ENCODE measurements at regions not wholly inside any gene's neighbourhood (a gene's known extent, or its start where the extent isn't known, plus 50 kb on each side); places are given as distances from the start of the nearest gene placed in this dataset.

- no peak overlapping the region for H3K4me3 Mint-ChIP-seq
- H3K4me1 ChIP-seq (ENCODE audit: insufficient read depth): no peaks in the 10 kb centered on the region
- no peaks in the 10 kb centered on the region for H3K9me2 ChIP-seq (ENCODE audit: insufficient read depth)
- H3K9me3 Mint-ChIP-seq: no peaks in the 10 kb centered on the region
- no peak overlapping the region for H2AFZ ChIP-seq
- H3K36me3 Mint-ChIP-seq (ENCODE audit: low read depth): no peaks in the 10 kb centered on the region
- H3K4me1 Mint-ChIP-seq: no peaks in the 10 kb centered on the region
- H3F3A ChIP-seq (replicated peaks; ENCODE audit: low read depth): no peaks in the 10 kb centered on the region
- no peak overlapping the region for H3K27ac Mint-ChIP-seq
- H3K4me2 ChIP-seq: no peak overlapping the region
- no peak overlapping the region for H3K4me3 ChIP-seq
- TF ChIP-seq EZH2phosphoT487 (IDR thresholded peaks at IDR 0.05; ENCODE audit: unreplicated experiment): no peak
- TF ChIP-seq ZNF462 (CRISPR knock-in tag; IDR thresholded peaks at IDR 0.05): no peak
- no peak for TF ChIP-seq POLR2AphosphoS5 (IDR thresholded peaks at IDR 0.05; ENCODE audit: low read depth)
- TF ChIP-seq CREB1 (CRISPR knock-in tag; IDR thresholded peaks at IDR 0.05; ENCODE audit: low read depth): no peak
- TF ChIP-seq JUNB (IDR thresholded peaks at IDR 0.05; ENCODE audit: unreplicated experiment): no peak
- no peak for TF ChIP-seq ZNF331 (CRISPR knock-in tag; IDR thresholded peaks at IDR 0.05; ENCODE audit: low read depth)
- no peak for TF ChIP-seq CTCF (conservative IDR thresholded peaks at IDR 0.05; ENCODE audit: low read depth in 2 of 2)
- no peak for TF ChIP-seq EZH2 (IDR thresholded peaks at IDR 0.05; ENCODE audit: low read depth, unreplicated experiment)
- no peak for TF ChIP-seq STAT1 (IDR thresholded peaks at IDR 0.05; ENCODE audit: unreplicated experiment)
- TF ChIP-seq ZNF114 (CRISPR knock-in tag; IDR thresholded peaks at IDR 0.05): no peak
- TF ChIP-seq NANOG (IDR thresholded peaks at IDR 0.05; ENCODE audit: borderline replicate concordance): no peak
- no peak for TF ChIP-seq ETS1 (IDR thresholded peaks at IDR 0.05)
- DNase-seq (ENCODE audit: low spot score) (no peak), ATAC-seq (no peak)
- no peaks in the 10 kb centered on the region; the same call in 1 of the 2 replicates for H3K36me3 ChIP-seq (ENCODE audit: insufficient read depth)
- no peaks in the 10 kb centered on the region for H3K79me2 ChIP-seq (replicated peaks; ENCODE audit: insufficient read depth)
- H3K27me3 ChIP-seq (ENCODE audit: insufficient read depth): no peaks in the 10 kb centered on the region
- no peaks in the 10 kb centered on the region for H4K20me1 ChIP-seq (replicated peaks; ENCODE audit: insufficient read depth)
- no peak overlapping the region for H3K27ac ChIP-seq (ENCODE audit: low read depth)
- H3K27me3 Mint-ChIP-seq (ENCODE audit: insufficient read depth, low read depth, poor library complexity): no peaks in the 10 kb centered on the region
These were observed 145.0 kb upstream of the AADAT start for GRCh38 chr4:170234800-170235199.

Measured in GM23338 (cell line).